Fibroblast of peridontal ligament (primary cell): ENCODE measurements at regions not wholly inside any gene's neighbourhood (a gene's known extent, or its start where the extent isn't known, plus 50 kb on each side); places are given as distances from the start of the nearest gene placed in this dataset.

Experiments used
- DNase-seq: peaks from one replicate; pipeline ENCODE4 v3.0.0-alpha.2; 2010; ENCODE audit errors: extremely low read depth

GRCh38 chr3:148081926-148082325 is 615.8 kb upstream of the AGTR1 start:
- DNase-seq = no peak

GRCh38 chr3:148082506-148083280 is 615.0 kb upstream of the AGTR1 start:
- no peak for DNase-seq

GRCh38 chr3:148083526-148084182 is 614.0 kb upstream of the AGTR1 start:
- DNase-seq = no peak

GRCh38 chr3:148084931-148085330 is 612.8 kb upstream of the AGTR1 start:
- no peak for DNase-seq

GRCh38 chr3:148087601-148088371 is 609.9 kb upstream of the AGTR1 start:
- no peak for DNase-seq

GRCh38 chr3:148089171-148089570 is 608.5 kb upstream of the AGTR1 start:
- DNase-seq = no peak

GRCh38 chr3:148090156-148090555 is 607.5 kb upstream of the AGTR1 start:
- DNase-seq = no peak

GRCh38 chr3:148092624-148093347 is 604.9 kb upstream of the AGTR1 start:
- no peak for DNase-seq

- DNase-seq = no peak
These were observed 604.0 kb upstream of the AGTR1 start for GRCh38 chr3:148093753-148094152.

GRCh38 chr3:148095962-148096361 is 601.7 kb upstream of the AGTR1 start:
- no peak for DNase-seq

GRCh38 chr3:148100476-148100875 is 597.2 kb upstream of the AGTR1 start:
- no peak for DNase-seq

- DNase-seq = peak; percentile 78
These were observed 596.6 kb upstream of the AGTR1 start for GRCh38 chr3:148101061-148101460.

- DNase-seq = peak; percentile 69
These were observed 595.5 kb upstream of the AGTR1 start for GRCh38 chr3:148102156-148102555.

- DNase-seq = peak; percentile 35
These were observed 591.6 kb upstream of the AGTR1 start for GRCh38 chr3:148106062-148106461.

GRCh38 chr3:148126956-148127355 is 570.7 kb upstream of the AGTR1 start:
- DNase-seq = no peak

- DNase-seq = no peak
These were observed 569.6 kb upstream of the AGTR1 start for GRCh38 chr3:148128136-148128535.

GRCh38 chr3:148131990-148132638 is 565.6 kb upstream of the AGTR1 start:
- no peak for DNase-seq

GRCh38 chr3:148136816-148137215 is 560.9 kb upstream of the AGTR1 start:
- DNase-seq = no peak

- no peak for DNase-seq
These were observed 551.5 kb upstream of the AGTR1 start for GRCh38 chr3:148146241-148146640.

- peak; percentile 69 for DNase-seq
These were observed 550.5 kb upstream of the AGTR1 start for GRCh38 chr3:148146947-148147826.
